ENCODE measurements at regions not wholly inside any gene's neighbourhood (a gene's known extent, or its start where the extent isn't known, plus 50 kb on each side); places are given as distances from the start of the nearest gene placed in this dataset.
"Not testable (repeated sequence)": the region's sequence is repeated elsewhere in the genome, so short reads cannot be mapped to it uniquely, and the experiment has no call there.

GRCh38 chr18:28313602-28314001 lies 136.7 kb upstream of the CDH2 start:
- no peak for DNase-seq
- TF ChIP-seq POLR2A (IDR thresholded peaks at IDR 0.05; ENCODE audit: low read length) (no peak), GATA1 (IDR thresholded peaks at IDR 0.05; ENCODE audit: low read depth, low read length) (no peak)

DNA sequence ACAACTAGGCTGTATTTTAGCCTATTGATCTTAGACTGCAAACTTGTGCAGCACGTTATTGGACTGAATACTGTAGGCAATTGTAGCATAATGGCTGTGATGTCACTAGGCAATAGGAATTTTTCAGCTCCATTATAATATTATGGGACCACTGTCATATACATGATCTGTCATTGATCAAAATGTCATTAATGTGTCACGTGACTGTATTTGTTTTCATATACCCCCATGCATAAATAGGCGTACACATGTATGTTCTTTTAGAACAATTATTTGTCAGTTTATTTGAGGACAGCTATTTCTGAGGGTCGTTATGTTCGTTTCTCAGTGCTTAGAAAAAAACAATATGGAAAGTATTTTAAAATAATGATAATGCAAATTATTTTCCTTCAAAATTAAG lies 111.9 kb upstream of the CDH2 start:
- TF ChIP-seq GATA1 (IDR thresholded peaks at IDR 0.05; ENCODE audit: low read depth, low read length) (no peak), POLR2A (IDR thresholded peaks at IDR 0.05; ENCODE audit: low read length) (no peak)
- DNase-seq, result no peak

GRCh38 chr18:28287146-28287545 lies 110.2 kb upstream of the CDH2 start:
- no peak for DNase-seq
- TF ChIP-seq POLR2A (IDR thresholded peaks at IDR 0.05; ENCODE audit: low read length) (no peak), GATA1 (IDR thresholded peaks at IDR 0.05; ENCODE audit: low read depth, low read length) (no peak)

DNA sequence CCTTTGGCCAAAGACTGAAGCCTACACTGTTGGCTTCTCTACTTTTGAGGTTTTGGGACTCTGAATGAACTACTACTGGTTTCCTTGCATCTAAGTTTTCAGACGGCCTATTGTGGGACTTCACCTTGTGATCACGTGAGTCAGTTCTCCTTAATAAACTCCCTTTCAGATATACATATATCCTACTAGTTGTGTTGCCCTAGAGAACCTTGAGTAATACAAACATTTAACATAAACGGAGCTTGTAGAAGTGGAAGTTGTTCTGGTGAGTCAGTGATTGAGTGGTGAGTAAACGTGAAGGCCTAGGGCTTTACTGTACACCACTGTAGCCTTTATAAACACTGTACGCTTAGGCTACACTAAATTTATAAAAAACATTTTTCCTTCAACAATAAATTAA lies 107.2 kb upstream of the CDH2 start:
- no peak for TF ChIP-seq POLR2A (IDR thresholded peaks at IDR 0.05; ENCODE audit: low read length)
- TF ChIP-seq GATA1 (IDR thresholded peaks at IDR 0.05; ENCODE audit: low read depth, low read length), result no peak
- no peak for DNase-seq

DNA sequence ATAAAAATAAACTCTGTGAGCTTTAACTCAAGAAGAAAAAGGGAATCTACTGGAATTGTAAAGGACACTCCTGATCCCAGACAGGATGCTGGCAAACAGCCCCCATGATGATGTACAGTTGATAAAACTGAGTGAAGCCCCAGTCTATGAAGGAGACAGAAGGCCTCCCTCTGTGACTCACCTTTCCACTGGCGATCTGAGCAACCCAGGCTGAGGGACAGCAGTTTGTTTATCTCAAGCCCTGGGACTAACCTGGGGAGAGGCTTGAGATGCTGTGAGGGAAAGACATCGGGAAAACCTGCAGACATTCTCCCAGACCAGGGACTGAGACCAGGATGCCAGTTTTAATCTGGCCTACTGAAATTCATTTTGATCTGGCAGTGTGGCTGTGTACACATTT lies 104.5 kb upstream of the CDH2 start:
- DNase-seq, result no peak
- TF ChIP-seq POLR2A (IDR thresholded peaks at IDR 0.05; ENCODE audit: low read length) (no peak), GATA1 (IDR thresholded peaks at IDR 0.05; ENCODE audit: low read depth, low read length) (no peak)

GRCh38 chr18:28269750-28270149 lies 92.8 kb upstream of the CDH2 start:
- no peak for TF ChIP-seq POLR2A (IDR thresholded peaks at IDR 0.05; ENCODE audit: low read length)
- no peak for TF ChIP-seq GATA1 (IDR thresholded peaks at IDR 0.05; ENCODE audit: low read depth, low read length)
- no peak for DNase-seq

- no peak for DNase-seq
- no peak for TF ChIP-seq POLR2A (IDR thresholded peaks at IDR 0.05; ENCODE audit: low read length)
- TF ChIP-seq GATA1 (IDR thresholded peaks at IDR 0.05; ENCODE audit: low read depth, low read length), result no peak
These were observed 91.1 kb upstream of the CDH2 start for GRCh38 chr18:28267878-28268625.

DNA sequence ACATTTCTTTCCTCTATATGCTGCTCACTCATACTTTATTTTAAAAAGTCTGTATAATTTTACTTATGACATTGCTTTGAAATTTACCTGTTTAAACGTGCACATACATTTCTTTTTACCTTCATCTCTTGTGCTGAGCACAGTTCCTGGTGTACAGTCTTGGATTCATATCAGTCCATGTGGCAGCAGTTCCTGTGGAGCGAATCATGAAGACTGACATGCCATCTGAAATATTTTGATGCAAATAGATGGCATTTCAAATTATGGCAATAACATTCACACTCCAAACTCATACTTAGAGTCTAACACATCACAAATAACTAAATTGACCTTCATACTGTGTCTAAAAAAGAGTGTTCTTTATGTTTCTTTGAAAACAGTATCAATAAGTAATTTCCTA lies 90.3 kb upstream of the CDH2 start:
- no peak for TF ChIP-seq POLR2A (IDR thresholded peaks at IDR 0.05; ENCODE audit: low read length)
- no peak for TF ChIP-seq GATA1 (IDR thresholded peaks at IDR 0.05; ENCODE audit: low read depth, low read length)
- no peak for DNase-seq

GRCh38 chr18:28256166-28256565 lies 79.2 kb upstream of the CDH2 start:
- TF ChIP-seq POLR2A (IDR thresholded peaks at IDR 0.05; ENCODE audit: low read length) (no peak), GATA1 (IDR thresholded peaks at IDR 0.05; ENCODE audit: low read depth, low read length) (no peak)

GRCh38 chr18:28248653-28249052 lies 71.7 kb upstream of the CDH2 start:
- DNase-seq, result no peak
- TF ChIP-seq POLR2A (IDR thresholded peaks at IDR 0.05; ENCODE audit: low read length) (no peak), GATA1 (IDR thresholded peaks at IDR 0.05; ENCODE audit: low read depth, low read length) (no peak)

More at GRCh38 chr18:28256166-28256565, 79.2 kb upstream of the CDH2 start:
- DNase-seq, result no peak

- not testable (repeated sequence) for DNase-seq
These were observed 63.7 kb upstream of the CDH2 start for GRCh38 chr18:28240626-28241025.

- DNase-seq, result no peak
- TF ChIP-seq GATA1 (IDR thresholded peaks at IDR 0.05; ENCODE audit: low read depth, low read length) (no peak), POLR2A (IDR thresholded peaks at IDR 0.05; ENCODE audit: low read length) (no peak)
These were observed 59.6 kb upstream of the CDH2 start for GRCh38 chr18:28236487-28236886.

Measured in erythroblast (primary cell).